ENCODE measurements at regions not wholly inside any gene's neighbourhood (a gene's known extent, or its start where the extent isn't known, plus 50 kb on each side); places are given as distances from the start of the nearest gene placed in this dataset.

GRCh38 chr3:189551007-189551406, 80.2 kb upstream of the TP63 start:
- TF ChIP-seq CTCF (IDR thresholded peaks at IDR 0.05) (no peak), POLR2A (IDR thresholded peaks at IDR 0.05) (no peak)
